ENCODE measurements at regions not wholly inside any gene's neighbourhood (a gene's known extent, or its start where the extent isn't known, plus 50 kb on each side); places are given as distances from the start of the nearest gene placed in this dataset.
A peak's percentile ranks its signal among the peaks of the same experiment; 100 is the strongest.

DNA sequence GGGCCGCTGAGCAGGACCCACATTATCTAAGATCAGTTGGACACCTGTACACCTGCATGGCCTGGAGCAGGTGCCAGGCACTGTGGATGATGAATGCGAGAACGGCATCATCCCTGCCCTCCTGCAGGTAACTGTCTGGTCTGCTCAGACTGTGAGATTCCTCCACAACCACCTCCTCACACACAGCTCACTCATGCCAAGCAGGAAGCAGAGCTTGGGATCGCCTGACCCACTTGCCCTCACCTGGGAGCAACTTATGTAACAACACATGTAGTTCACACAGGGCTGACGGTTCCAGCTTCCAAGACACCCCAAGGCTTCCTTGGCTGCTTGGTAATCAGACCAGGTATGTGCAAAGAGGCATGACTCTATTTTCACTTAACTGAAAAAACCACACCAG is 359.2 kb downstream of the PREX1 start:
- Histone ChIP-seq H3K27me3 (replicated peaks; ENCODE audit: control insufficient read depth, insufficient read depth, low read length) (peaks cover 2% of the 10 kb centered on the region; the same call in 1 of the 2 replicates), H3K9me3 (no peaks in the 10 kb centered on the region), H3K4me1 (no peaks in the 10 kb centered on the region), H3K36me3 (ENCODE audit: control insufficient read depth, insufficient read depth, low read length) (no peaks in the 10 kb centered on the region), H3K4me3 (ENCODE audit: low read depth, low read length) (no peak overlapping the region)
- no TSS peak for BruUV-seq (replicated peaks)
- Mint-ChIP-seq H3K4me3 (ENCODE audit: unreplicated experiment) (no peak overlapping the region), H3K4me1 (ENCODE audit: low read depth, unreplicated experiment) (no peaks in the 10 kb centered on the region), H3K36me3 (ENCODE audit: insufficient read depth, unreplicated experiment) (no peaks in the 10 kb centered on the region), H3K27me3 (ENCODE audit: insufficient read depth, unreplicated experiment) (no peaks in the 10 kb centered on the region), H3K9me3 (ENCODE audit: unreplicated experiment) (peaks cover 15% of the 10 kb centered on the region), H3K27ac (ENCODE audit: unreplicated experiment) (no peak overlapping the region)
- intact Hi-C loops (cut with micrococcal nuclease; ENCODE audit: unreplicated experiment): no loop called here
- no peak for TF ChIP-seq CTCF (IDR thresholded peaks at IDR 0.05; ENCODE audit: insufficient read depth in 1 of 2, low read depth in 1 of 2, low read length in 1 of 2, severe bottlenecking in 1 of 2, unreplicated experiment in 1 of 2)
- CTCF ChIA-PET: no interaction called here
- DNase-seq: no peak
- POLR2A ChIA-PET: no interaction called here

DNA sequence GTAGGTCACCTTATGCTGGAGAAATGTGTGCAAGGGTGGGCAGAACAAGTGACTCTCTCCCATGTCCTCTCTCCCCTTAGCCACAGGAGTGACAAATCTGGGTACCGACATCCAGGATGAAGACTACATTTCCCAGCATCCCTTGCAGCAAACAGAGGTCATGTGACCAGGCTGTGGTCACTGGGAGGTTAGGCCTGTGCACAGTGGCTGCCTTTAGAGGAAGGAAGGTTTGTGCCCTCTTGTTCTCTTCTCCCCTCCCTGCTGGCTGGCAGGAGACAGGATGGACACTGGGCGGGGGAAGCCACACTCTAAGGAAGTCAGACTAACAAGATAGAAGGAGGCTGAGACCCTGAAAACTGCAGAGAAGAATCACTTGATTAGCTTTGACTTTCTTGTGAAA is 360.2 kb downstream of the PREX1 start:
- POLR2A ChIA-PET: no interaction called here
- CTCF ChIA-PET: no interaction called here
- Histone ChIP-seq H3K4me3 (ENCODE audit: low read depth, low read length) (no peak overlapping the region), H3K27me3 (replicated peaks; ENCODE audit: control insufficient read depth, insufficient read depth, low read length) (0 out of 2 replicates have a peak, but pooled peaks cover under 1% of the 10 kb centered on the region), H3K36me3 (ENCODE audit: control insufficient read depth, insufficient read depth, low read length) (no peaks in the 10 kb centered on the region), H3K9me3 (no peaks in the 10 kb centered on the region), H3K4me1 (peaks cover 7% of the 10 kb centered on the region)
- peaks cover 6% of the 10 kb centered on the region for H3K4me1 Mint-ChIP-seq (ENCODE audit: low read depth, unreplicated experiment)
- DNase-seq: peak in 1 of 2 experiments; percentile 42
- no peak overlapping the region for H3K4me3 Mint-ChIP-seq (ENCODE audit: unreplicated experiment)
- H3K27me3 Mint-ChIP-seq (ENCODE audit: insufficient read depth, unreplicated experiment): peaks cover 2% of the 10 kb centered on the region
- no peaks in the 10 kb centered on the region for H3K36me3 Mint-ChIP-seq (ENCODE audit: insufficient read depth, unreplicated experiment)
- H3K9me3 Mint-ChIP-seq (ENCODE audit: unreplicated experiment): peaks cover 15% of the 10 kb centered on the region
- TF ChIP-seq CTCF (IDR thresholded peaks at IDR 0.05; ENCODE audit: insufficient read depth in 1 of 2, low read depth in 1 of 2, low read length in 1 of 2, severe bottlenecking in 1 of 2, unreplicated experiment in 1 of 2): no peak
- H3K27ac Mint-ChIP-seq (ENCODE audit: unreplicated experiment): no peak overlapping the region
- intact Hi-C loops (cut with micrococcal nuclease; ENCODE audit: unreplicated experiment): no loop called here
- no TSS peak for BruUV-seq (replicated peaks)

DNA sequence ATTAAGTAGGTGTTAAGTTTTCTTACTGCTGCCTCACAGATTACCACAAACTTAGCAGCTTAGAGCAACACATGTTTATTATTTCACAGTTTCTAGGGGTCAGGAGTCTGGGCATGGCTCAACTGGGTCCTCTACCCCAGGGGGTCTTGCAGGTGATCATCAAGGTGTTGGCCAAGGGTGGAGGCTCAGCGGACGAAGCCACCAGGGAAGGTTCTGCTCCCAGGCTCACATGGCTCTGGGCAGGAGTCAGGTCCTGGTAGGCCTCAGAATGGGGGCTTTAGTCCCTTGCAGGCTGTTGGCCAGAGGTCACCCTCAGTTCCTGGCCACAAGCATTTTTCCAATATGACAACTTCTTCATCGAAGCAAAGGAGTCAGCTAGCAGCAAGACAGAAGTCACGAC is 362.5 kb downstream of the PREX1 start:
- Mint-ChIP-seq H3K9me3 (ENCODE audit: unreplicated experiment) (peaks cover 15% of the 10 kb centered on the region), H3K4me3 (ENCODE audit: unreplicated experiment) (no peak overlapping the region), H3K36me3 (ENCODE audit: insufficient read depth, unreplicated experiment) (no peaks in the 10 kb centered on the region), H3K27me3 (ENCODE audit: insufficient read depth, unreplicated experiment) (peaks cover 5% of the 10 kb centered on the region), H3K4me1 (ENCODE audit: low read depth, unreplicated experiment) (peaks cover 7% of the 10 kb centered on the region), H3K27ac (ENCODE audit: unreplicated experiment) (no peak overlapping the region)
- CTCF ChIA-PET: no interaction called here
- TF ChIP-seq CTCF (IDR thresholded peaks at IDR 0.05; ENCODE audit: insufficient read depth in 1 of 2, low read depth in 1 of 2, low read length in 1 of 2, severe bottlenecking in 1 of 2, unreplicated experiment in 1 of 2): no peak
- DNase-seq: no peak
- intact Hi-C loops (cut with micrococcal nuclease; ENCODE audit: unreplicated experiment): no loop called here
- H3K9me3 ChIP-seq: no peaks in the 10 kb centered on the region
- POLR2A ChIA-PET: no interaction called here
- no peak overlapping the region for H3K4me3 ChIP-seq (ENCODE audit: low read depth, low read length)
- H3K36me3 ChIP-seq (ENCODE audit: control insufficient read depth, insufficient read depth, low read length): no peaks in the 10 kb centered on the region
- H3K27me3 ChIP-seq (replicated peaks; ENCODE audit: control insufficient read depth, insufficient read depth, low read length): no peaks in the 10 kb centered on the region
- H3K4me1 ChIP-seq: peaks cover 7% of the 10 kb centered on the region
- no TSS peak for BruUV-seq (replicated peaks)

Data from Caco-2 (cell line).